GM12878 (cell line): ENCODE measurements at regions not wholly inside any gene's neighbourhood (a gene's known extent, or its start where the extent isn't known, plus 50 kb on each side); places are given as distances from the start of the nearest gene placed in this dataset.

Source experiments
- ATAC-seq: fragments of 200-7000 bp; cut with Tn5 transposase; 3 replicates; pipeline ENCODE4 v1.9.1; 2020; ENCODE audit warnings: mild to moderate bottlenecking, moderate library complexity
- BruUV-seq: library from RNA; stranded (reverse); fragments of 400-500 nt; replicated peaks from 2 replicates; lab custom pipeline; 2021; lab: Mats Ljungman, UMichigan
- CTCF ChIA-PET: fragments of 300-600 bp; sonication (Branson Sonifier 250); formaldehyde crosslinking; extraction: SDS; loops from one replicate; lab custom pipeline; 2021; ENCODE audit warnings: inconsistent platforms; lab: Yijun Ruan, JAX
- POLR2A ChIA-PET: fragments of 350-600 bp; formaldehyde crosslinking; extraction: SDS; loops from one replicate; lab custom pipeline; 2021; ENCODE audit warnings: inconsistent platforms; lab: Charles Lee
- RAD21 ChIA-PET: fragments of 300-600 bp; sonication (Branson Sonifier 250); formaldehyde crosslinking; loops from one replicate; lab custom pipeline; 2023; ENCODE audit warnings: antibody characterized with exemption; ENCODE audit not compliant: unreplicated experiment; lab: Charles Lee
- SMC1A ChIA-PET: fragments of 300-600 bp; sonication (Branson Sonifier 250); formaldehyde crosslinking; loops from one replicate; lab custom pipeline; 2023; ENCODE audit not compliant: unreplicated experiment, uncharacterized antibody; lab: Charles Lee
- DNase-seq: peaks from one replicate; pipeline ENCODE4 v3.0.0-alpha.2; 2011; ENCODE audit warnings: low read depth, low spot score
- FAIRE-seq: peaks from 3 replicates; lab custom pipeline; 2011; peaks lifted over from hg19 to GRCh38; lab: Jason Lieb, UNC
- H2AFZ ChIP-seq: 2 replicates; pipeline ENCODE4 v1.6.0; 2011; ENCODE audit warnings: low read depth, low read length, control low read depth; ENCODE audit not compliant: control insufficient read depth
- H3K27ac ChIP-seq: 2 replicates; pipeline ENCODE4 v1.5.1; 2011; ENCODE audit warnings: control low read depth; ENCODE audit not compliant: control insufficient read depth, insufficient read depth
- H3K27me3 ChIP-seq, 2 experiments: replicated peaks in 1 of 2; 2 replicates each; pipeline versions ENCODE4 v1.6.0 to v1.6.1; 2011; ENCODE audit warnings: low read length in 1 of 2; ENCODE audit not compliant: control insufficient read depth in 2 of 2, insufficient read depth in 2 of 2
- H3K36me3 ChIP-seq, 2 experiments: 2 replicates each; pipeline ENCODE4 v1.5.1; 2011; ENCODE audit warnings: low read length in 1 of 2; ENCODE audit not compliant: control insufficient read depth in 2 of 2, insufficient read depth in 2 of 2
- H3K4me1 ChIP-seq: 2 replicates; pipeline ENCODE4 v1.6.1; 2011; ENCODE audit warnings: mild to moderate bottlenecking, low read length, moderate library complexity, mixed read lengths; ENCODE audit not compliant: control insufficient read depth, insufficient read depth
- H3K4me2 ChIP-seq: 2 replicates; pipeline ENCODE4 v1.6.0; 2011; ENCODE audit warnings: control low read depth; ENCODE audit not compliant: control insufficient read depth, insufficient read depth
- H3K4me3 ChIP-seq: fragments of 200-600 bp; sonication (generic); 2 replicates; pipeline ENCODE4 v1.5.1; 2016
- H3K79me2 ChIP-seq: 2 replicates; pipeline ENCODE4 v1.6.0; 2011; ENCODE audit warnings: low read length; ENCODE audit not compliant: control insufficient read depth, insufficient read depth
- H3K9ac ChIP-seq: 2 replicates; pipeline ENCODE4 v1.8.0; 2011; ENCODE audit warnings: low read length, control low read depth, mixed read lengths; ENCODE audit not compliant: control insufficient read depth, insufficient read depth
- H3K9me3 ChIP-seq: replicated peaks from 3 replicates; pipeline ENCODE4 v1.5.1; 2011; ENCODE audit warnings: mild to moderate bottlenecking, low read length; ENCODE audit not compliant: control insufficient read depth, insufficient read depth
- H4K20me1 ChIP-seq: 2 replicates; pipeline ENCODE4 v1.6.0; 2011; ENCODE audit not compliant: control insufficient read depth, insufficient read depth
- BCL11A ChIP-seq: IDR thresholded peaks from 2 replicates; pipeline ENCODE4 v1.6.1; 2011; ENCODE audit warnings: low read depth, low read length
- BCLAF1 ChIP-seq: fragments of 450-650 bp; IDR thresholded peaks from 2 replicates; pipeline ENCODE4 v1.6.1; 2017; ENCODE audit warnings: antibody characterized with exemption, mild to moderate bottlenecking, moderate library complexity
- BHLHE40 ChIP-seq, 2 experiments: fragments of 450-650 bp in 1 of 2; IDR thresholded peaks; 2 replicates each; pipeline ENCODE4 v1.6.1; 2011 to 2017; ENCODE audit warnings: low read depth in 2 of 2, borderline replicate concordance in 1 of 2, improper control_type of control experiment in 1 of 2, low read length in 1 of 2, mild to moderate bottlenecking in 1 of 2
- CREB1 ChIP-seq: IDR thresholded peaks from 2 replicates; pipeline ENCODE4 v1.6.1; 2012; ENCODE audit warnings: low read depth, mild to moderate bottlenecking, inconsistent platforms
- FOS ChIP-seq: IDR thresholded peaks from 3 replicates; pipeline ENCODE4 v1.6.1; 2011; ENCODE audit warnings: borderline replicate concordance; ENCODE audit not compliant: insufficient read length; ENCODE audit errors: extremely low read depth
- LARP7 ChIP-seq: fragments of 450-650 bp; IDR thresholded peaks from 2 replicates; pipeline ENCODE4 v1.6.1; 2017; ENCODE audit warnings: mild to moderate bottlenecking
- NKRF ChIP-seq: fragments of 450-650 bp; conservative IDR thresholded peaks from 2 replicates; pipeline ENCODE4 v1.6.1; 2017; ENCODE audit warnings: mild to moderate bottlenecking, moderate library complexity
- NR2C2 ChIP-seq: IDR thresholded peaks from 2 replicates; pipeline ENCODE4 v1.6.1; 2011; ENCODE audit warnings: borderline replicate concordance, low read depth; ENCODE audit not compliant: control insufficient read depth, insufficient read length
- POLR2AphosphoS5 ChIP-seq: IDR thresholded peaks from 2 replicates; pipeline ENCODE4 v1.6.1; 2011; ENCODE audit warnings: mild to moderate bottlenecking, low read length, inconsistent platforms
- PRDM15 ChIP-seq: fragments of 450-650 bp; formaldehyde crosslinking; IDR thresholded peaks from 2 replicates; pipeline ENCODE4 v1.4.0; 2020; ENCODE audit warnings: mild to moderate bottlenecking, moderate library complexity
- RB1 ChIP-seq: fragments of 450-650 bp; formaldehyde crosslinking; IDR thresholded peaks from 2 replicates; pipeline ENCODE4 v1.6.1; 2017; ENCODE audit warnings: mild to moderate bottlenecking, borderline replicate concordance
- RFX5 ChIP-seq: IDR thresholded peaks from 2 replicates; pipeline ENCODE4 v1.6.1; 2011; ENCODE audit warnings: low read depth, low read length, improper control_type of control experiment
- STAT1 ChIP-seq: fragments of 450-650 bp; conservative IDR thresholded peaks from 2 replicates; pipeline ENCODE4 v1.6.1; 2014; ENCODE audit warnings: antibody characterized with exemption, mild to moderate bottlenecking
- SUZ12 ChIP-seq: fragments of 200-600 bp; sonication (generic); IDR thresholded peaks from one replicate; pipeline ENCODE4 v1.6.1; 2018; ENCODE audit warnings: antibody characterized with exemption, mild to moderate bottlenecking; ENCODE audit not compliant: unreplicated experiment
- YBX1 ChIP-seq: fragments of 450-650 bp; IDR thresholded peaks from 2 replicates; pipeline ENCODE4 v1.6.1; 2016; ENCODE audit warnings: antibody characterized with exemption
- ZBED1 ChIP-seq: IDR thresholded peaks from 2 replicates; pipeline ENCODE4 v1.6.1; 2016; ENCODE audit warnings: borderline replicate concordance
- ZNF24 ChIP-seq: fragments of 450-650 bp; IDR thresholded peaks from 2 replicates; pipeline ENCODE4 v1.6.1; 2017; ENCODE audit warnings: antibody characterized with exemption, mild to moderate bottlenecking
- ZZZ3 ChIP-seq: IDR thresholded peaks from 2 replicates; pipeline ENCODE4 v1.6.1; 2011; ENCODE audit warnings: low read depth; ENCODE audit not compliant: control insufficient read depth, insufficient read length
- WGBS: methylation state at CpG from one replicate; pipeline ENCODE4 v1.1.6; 2016; ENCODE audit warnings: low lambda C conversion rate; ENCODE audit not compliant: insufficient replicate concordance, insufficient coverage; ENCODE audit errors: missing lambda C conversion rate; 5-methylcytosine and 5-hydroxymethylcytosine counted together
- in situ Hi-C: fragments of 300-500 bp; cut with MboI; formaldehyde crosslinking; loops from 9 replicates; pipeline ENCODE4 v1.14.3; 2018; ENCODE audit warnings: mixed read lengths
- intact Hi-C: fragments of 100-400 bp; cut with micrococcal nuclease; formaldehyde crosslinking; loops from one replicate; pipeline ENCODE4 v1.14.2; 2022; ENCODE audit not compliant: unreplicated experiment

- DNase-seq (no peak), FAIRE-seq (no peak), ATAC-seq (no peak)
- in situ Hi-C loops (no loop called here), intact Hi-C loops (no loop called here)
- no TSS peak for BruUV-seq
- Histone ChIP-seq H2AFZ (no peak overlapping the region), H3K9me3 (no peaks in the 10 kb centered on the region), H3K27ac (no peak overlapping the region), H3K36me3 (no peaks in the 10 kb centered on the region), H3K9ac (no peak overlapping the region), H3K4me3 (no peak overlapping the region), H3K4me1 (no peaks in the 10 kb centered on the region), H3K79me2 (no peaks in the 10 kb centered on the region), H3K4me2 (no peak overlapping the region), H4K20me1 (no peaks in the 10 kb centered on the region), H3K27me3 (no peaks in the 10 kb centered on the region)
- CTCF ChIA-PET = interaction anchor here (0.6 kb wide), 1 partner anchor 110 kb away, joined by 3 read pairs; no protein-coding TSS in a partner anchor
- RAD21 ChIA-PET = no interaction called here
- TF ChIP-seq NR2C2 (no peak), ZZZ3 (no peak), SUZ12 (no peak), NKRF (no peak), STAT1 (no peak), LARP7 (no peak), CREB1 (no peak), FOS (no peak), BCL11A (no peak), RFX5 (no peak), ZNF24 (no peak), POLR2AphosphoS5 (no peak), BHLHE40 (IDR thresholded peaks at IDR 0.05; ENCODE audit: borderline replicate concordance in 1 of 2, low read depth in 2 of 2, low read length in 1 of 2) (no peak), BCLAF1 (no peak), PRDM15 (no peak), RB1 (no peak), YBX1 (no peak), ZBED1 (no peak)
- SMC1A ChIA-PET = no interaction called here
- POLR2A ChIA-PET = no interaction called here
- 0% methylated on average over 1 of the region's 1 CpG for WGBS
Observed at GRCh38 chr5:25090854-25091253, 446.1 kb upstream of the CDH10 start.
